Mammary epithelial cell (primary cell): ENCODE measurements at regions not wholly inside any gene's neighbourhood (a gene's known extent, or its start where the extent isn't known, plus 50 kb on each side); places are given as distances from the start of the nearest gene placed in this dataset.

Experiments
- EZH2 ChIP-seq: IDR thresholded peaks from 2 replicates; pipeline ENCODE4 v1.6.1; 2012; ENCODE audit warnings: low read length, inconsistent platforms, borderline replicate concordance
- TF ChIP-seq, protein P1 (sequence below), 2 donors: IDR thresholded peaks in 1 of 2; conservative IDR thresholded peaks in 1 of 2; 2 replicates each; pipeline ENCODE4 v1.5.1; 2011 to 2012; ENCODE audit warnings: inconsistent platforms in 2 of 2, low read length in 2 of 2, mild to moderate bottlenecking in 2 of 2, control low read depth in 1 of 2, low read depth in 1 of 2; ENCODE audit not compliant: insufficient read depth in 1 of 2; ENCODE audit errors: extremely low read depth in 1 of 2

DNA sequence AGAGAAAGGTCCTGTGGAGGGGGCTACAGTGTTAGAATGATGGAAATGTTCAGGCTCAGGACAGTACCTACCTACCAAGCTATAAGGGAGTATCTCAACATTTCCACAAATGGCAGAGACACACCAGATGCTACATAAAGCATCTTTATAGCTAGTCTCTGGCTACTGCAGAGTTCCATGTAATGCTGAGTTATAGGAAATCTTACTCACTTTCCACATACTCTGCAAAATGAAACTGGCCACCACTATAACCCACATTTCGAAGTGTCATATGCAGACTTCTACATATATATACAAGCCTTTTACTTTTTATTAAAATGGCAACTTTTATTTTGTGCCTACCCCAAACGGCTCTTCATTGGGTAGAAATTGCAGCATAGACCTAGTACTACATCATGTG, 85.5 kb downstream of the FAS start:
- TF ChIP-seq, protein P1, sequence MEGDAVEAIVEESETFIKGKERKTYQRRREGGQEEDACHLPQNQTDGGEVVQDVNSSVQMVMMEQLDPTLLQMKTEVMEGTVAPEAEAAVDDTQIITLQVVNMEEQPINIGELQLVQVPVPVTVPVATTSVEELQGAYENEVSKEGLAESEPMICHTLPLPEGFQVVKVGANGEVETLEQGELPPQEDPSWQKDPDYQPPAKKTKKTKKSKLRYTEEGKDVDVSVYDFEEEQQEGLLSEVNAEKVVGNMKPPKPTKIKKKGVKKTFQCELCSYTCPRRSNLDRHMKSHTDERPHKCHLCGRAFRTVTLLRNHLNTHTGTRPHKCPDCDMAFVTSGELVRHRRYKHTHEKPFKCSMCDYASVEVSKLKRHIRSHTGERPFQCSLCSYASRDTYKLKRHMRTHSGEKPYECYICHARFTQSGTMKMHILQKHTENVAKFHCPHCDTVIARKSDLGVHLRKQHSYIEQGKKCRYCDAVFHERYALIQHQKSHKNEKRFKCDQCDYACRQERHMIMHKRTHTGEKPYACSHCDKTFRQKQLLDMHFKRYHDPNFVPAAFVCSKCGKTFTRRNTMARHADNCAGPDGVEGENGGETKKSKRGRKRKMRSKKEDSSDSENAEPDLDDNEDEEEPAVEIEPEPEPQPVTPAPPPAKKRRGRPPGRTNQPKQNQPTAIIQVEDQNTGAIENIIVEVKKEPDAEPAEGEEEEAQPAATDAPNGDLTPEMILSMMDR (conservative IDR thresholded peaks at IDR 0.05 in 1 of 2, IDR thresholded peaks at IDR 0.05 in 1 of 2; ENCODE audit: extremely low read depth in 1 of 2, insufficient read depth in 1 of 2, low read depth in 1 of 2, low read length in 2 of 2) = no peak
- TF ChIP-seq EZH2 = no peak
